AG04449 (cell line): ENCODE measurements at regions not wholly inside any gene's neighbourhood (a gene's known extent, or its start where the extent isn't known, plus 50 kb on each side); places are given as distances from the start of the nearest gene placed in this dataset.

Experiments
- CTCF ChIA-PET: fragments of 350-600 bp; formaldehyde crosslinking; extraction: SDS; loops from one replicate; lab custom pipeline; 2021; ENCODE audit warnings: antibody characterized with exemption; lab: Yijun Ruan, JAX
- POLR2A ChIA-PET: fragments of 400-600, 350-600 bp; formaldehyde crosslinking; extraction: SDS; loops from one replicate; lab custom pipeline; 2020; ENCODE audit warnings: antibody characterized with exemption, inconsistent platforms; lab: Yijun Ruan, JAX
- DNase-seq: peaks from one replicate; pipeline ENCODE4 v3.0.0-alpha.2; 2010; ENCODE audit warnings: low read depth, low spot score
- H3K4me3 ChIP-seq: 2 replicates; pipeline ENCODE4 v1.5.1; 2011; ENCODE audit warnings: low read depth, mild to moderate bottlenecking, control low read depth, low read length
- TF ChIP-seq, protein P1 (sequence below): IDR thresholded peaks from one replicate; pipeline ENCODE4 v1.5.1; 2011; ENCODE audit warnings: mild to moderate bottlenecking, moderate library complexity, low read length, control low read depth, inconsistent platforms; ENCODE audit not compliant: insufficient read depth; ENCODE audit errors: missing control alignments

DNA sequence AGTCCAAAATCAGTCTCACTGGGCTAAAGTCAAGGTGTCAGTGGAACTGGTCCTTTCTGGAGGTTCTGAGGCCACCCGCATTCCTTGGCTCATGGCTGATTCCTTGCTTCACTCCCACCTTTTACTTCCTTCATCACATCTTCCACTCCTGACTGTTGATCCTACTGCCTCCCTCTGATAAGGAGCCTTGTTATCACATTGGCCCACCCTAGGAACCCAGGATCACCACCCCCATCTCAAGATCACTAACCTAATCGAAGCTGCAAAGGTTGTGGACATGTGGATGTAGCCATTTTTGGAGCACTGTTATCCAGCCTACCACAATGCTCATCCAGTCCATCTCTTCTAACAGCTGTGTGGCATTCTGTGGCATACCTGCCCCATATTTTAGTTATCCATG is 87.2 kb downstream of the TNFAIP3 start:
- no peak for DNase-seq
- TF ChIP-seq, protein P1, sequence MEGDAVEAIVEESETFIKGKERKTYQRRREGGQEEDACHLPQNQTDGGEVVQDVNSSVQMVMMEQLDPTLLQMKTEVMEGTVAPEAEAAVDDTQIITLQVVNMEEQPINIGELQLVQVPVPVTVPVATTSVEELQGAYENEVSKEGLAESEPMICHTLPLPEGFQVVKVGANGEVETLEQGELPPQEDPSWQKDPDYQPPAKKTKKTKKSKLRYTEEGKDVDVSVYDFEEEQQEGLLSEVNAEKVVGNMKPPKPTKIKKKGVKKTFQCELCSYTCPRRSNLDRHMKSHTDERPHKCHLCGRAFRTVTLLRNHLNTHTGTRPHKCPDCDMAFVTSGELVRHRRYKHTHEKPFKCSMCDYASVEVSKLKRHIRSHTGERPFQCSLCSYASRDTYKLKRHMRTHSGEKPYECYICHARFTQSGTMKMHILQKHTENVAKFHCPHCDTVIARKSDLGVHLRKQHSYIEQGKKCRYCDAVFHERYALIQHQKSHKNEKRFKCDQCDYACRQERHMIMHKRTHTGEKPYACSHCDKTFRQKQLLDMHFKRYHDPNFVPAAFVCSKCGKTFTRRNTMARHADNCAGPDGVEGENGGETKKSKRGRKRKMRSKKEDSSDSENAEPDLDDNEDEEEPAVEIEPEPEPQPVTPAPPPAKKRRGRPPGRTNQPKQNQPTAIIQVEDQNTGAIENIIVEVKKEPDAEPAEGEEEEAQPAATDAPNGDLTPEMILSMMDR: no peak
- CTCF ChIA-PET: interaction anchor here (0.7 to 2.9 kb wide), 3 partner anchors 9 to 248 kb away, joined by 3 to 11 read pairs (median 3); no protein-coding TSS in a partner anchor
- POLR2A ChIA-PET: no interaction called here
- H3K4me3 ChIP-seq: no peak overlapping the region

DNA sequence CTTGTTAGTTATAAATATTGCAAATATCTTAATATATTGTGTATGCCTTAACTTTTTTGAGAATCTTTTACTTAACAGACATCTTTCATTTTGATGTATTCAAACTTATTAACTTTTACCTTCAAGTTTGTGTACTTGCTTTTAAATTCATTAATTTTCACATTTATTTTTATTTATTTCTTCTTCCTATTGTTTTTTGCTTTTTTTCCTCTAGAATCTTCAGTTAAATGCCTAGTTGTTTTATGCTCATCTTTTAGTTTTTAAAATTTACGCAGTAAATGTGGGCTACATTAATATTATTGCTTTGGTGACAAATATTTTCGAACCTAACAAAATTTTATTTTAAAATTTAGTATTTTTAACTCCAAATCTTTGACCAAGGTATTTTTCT is 89.0 kb downstream of the TNFAIP3 start:
- DNase-seq: no peak
- no peak overlapping the region for H3K4me3 ChIP-seq
- ChIA-PET POLR2A (no interaction called here), CTCF (interaction anchor here (2.9 kb wide), 1 partner anchor 11 kb away, joined by 11 read pairs; no protein-coding TSS in a partner anchor)
- TF ChIP-seq, protein P1: no peak

DNA sequence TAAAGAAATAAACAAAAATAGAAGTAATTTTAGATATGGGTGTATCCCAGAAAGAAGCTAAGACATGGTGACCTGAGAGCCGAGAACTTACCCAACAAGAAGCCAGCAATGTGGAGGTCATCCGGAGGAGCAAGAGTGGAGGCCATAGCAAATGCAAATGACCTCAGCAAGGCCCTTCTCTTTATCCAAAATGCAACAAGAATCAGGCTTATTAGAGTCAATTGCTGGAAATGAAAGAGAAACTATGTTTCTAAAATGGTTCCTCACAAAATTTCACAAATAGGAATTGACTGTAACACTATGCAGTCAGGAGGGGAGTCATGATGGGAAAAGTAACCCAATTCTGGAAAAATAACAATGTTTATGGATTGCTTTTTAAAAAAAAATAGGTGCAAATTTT is 90.4 kb downstream of the TNFAIP3 start:
- TF ChIP-seq, protein P1: no peak
- ChIA-PET POLR2A (no interaction called here), CTCF (interaction anchor here (1.0 to 4.2 kb wide), 2 partner anchors 12 to 18 kb away, joined by 5 to 38 read pairs; no protein-coding TSS in a partner anchor)
- DNase-seq: no peak
- H3K4me3 ChIP-seq: no peak overlapping the region

DNA sequence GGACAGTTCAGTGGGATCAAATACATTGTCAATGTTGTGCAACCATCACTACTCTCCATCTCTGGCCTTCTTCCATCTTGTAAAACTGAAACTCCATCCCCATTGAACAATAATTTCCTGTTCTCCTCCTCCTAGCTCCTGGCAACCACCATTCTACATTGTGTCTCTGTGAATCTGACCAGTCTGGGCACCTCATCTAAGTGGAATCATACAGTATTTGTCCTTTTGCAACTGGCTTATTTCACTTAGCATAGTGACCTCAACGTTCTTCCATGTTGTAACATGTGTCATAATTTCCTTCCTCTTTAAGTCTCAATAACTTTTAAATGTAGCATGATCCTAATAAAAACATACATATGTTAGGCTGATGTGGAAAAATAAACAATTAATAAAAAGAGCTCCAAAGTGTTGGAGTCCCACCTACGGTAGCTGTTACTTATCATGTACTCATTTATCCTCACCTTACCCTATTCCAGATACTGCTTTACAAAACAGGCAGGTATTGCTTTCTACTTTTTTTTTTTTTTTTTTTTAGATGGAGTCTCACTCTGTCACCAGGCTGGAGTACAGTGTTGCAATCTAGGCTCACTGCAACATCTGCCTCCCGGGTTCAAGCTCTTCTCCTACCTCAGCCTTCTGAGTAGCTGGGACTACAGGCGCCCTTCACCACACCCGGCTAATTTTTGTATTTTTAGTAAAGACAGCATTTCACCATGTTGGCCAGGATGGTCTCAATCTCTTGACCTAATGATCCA is 91.9 kb downstream of the TNFAIP3 start:
- no peak overlapping the region for H3K4me3 ChIP-seq
- CTCF ChIA-PET: interaction anchor here (0.8 to 4.2 kb wide), 6 partner anchors 11 to 254 kb away, joined by 3 to 38 read pairs (median 4); no protein-coding TSS in a partner anchor
- no peak for DNase-seq
- POLR2A ChIA-PET: no interaction called here
- TF ChIP-seq, protein P1: no peak

DNA sequence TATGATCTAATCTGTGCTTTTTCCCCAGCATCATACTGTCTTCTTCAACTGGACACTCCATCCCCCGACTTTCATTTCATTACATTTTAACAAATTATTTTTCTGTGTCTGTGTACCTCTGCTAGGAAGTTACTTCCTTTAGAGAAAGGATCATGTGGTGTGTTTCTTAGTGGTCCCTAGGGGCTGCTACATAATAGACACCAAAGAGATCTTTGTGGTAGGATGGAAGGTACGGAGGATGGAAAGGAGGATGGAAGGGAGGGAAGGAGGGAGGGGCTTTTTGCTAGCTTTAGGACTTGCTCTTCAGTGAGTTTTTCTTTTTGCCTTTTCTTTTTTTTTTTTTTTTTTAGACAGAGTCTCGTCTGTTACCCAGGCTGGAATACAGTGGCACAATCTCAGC is 95.7 kb downstream of the TNFAIP3 start:
- TF ChIP-seq, protein P1: no peak
- no peak for DNase-seq
- no peak overlapping the region for H3K4me3 ChIP-seq
- POLR2A ChIA-PET: no interaction called here
- CTCF ChIA-PET: interaction anchor here (1.2 to 1.6 kb wide), 2 partner anchors 13 to 18 kb away, joined by 5 to 6 read pairs; no protein-coding TSS in a partner anchor

DNA sequence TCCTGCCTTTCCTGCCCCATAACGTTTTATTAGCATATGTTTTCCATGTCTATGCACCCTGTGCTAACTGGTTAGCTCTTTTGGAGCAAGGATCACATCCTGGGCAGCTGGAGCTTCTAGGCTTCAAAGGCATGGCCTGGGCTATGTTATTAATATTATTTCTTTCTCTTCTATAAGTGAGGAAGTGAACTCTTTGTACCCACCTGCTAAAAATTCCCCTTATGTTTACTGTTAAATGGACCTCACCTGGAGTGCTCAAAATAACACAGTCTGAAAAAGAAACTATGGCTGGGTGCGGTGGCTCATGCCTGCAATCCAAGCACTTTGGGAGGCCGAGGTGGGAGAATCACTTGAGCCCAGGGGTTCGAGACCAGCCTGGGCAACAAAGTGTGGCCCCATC is 97.8 kb downstream of the TNFAIP3 start:
- ChIA-PET CTCF (interaction anchor here (1.3 kb wide), 1 partner anchor 11 kb away, joined by 4 read pairs; no protein-coding TSS in a partner anchor), POLR2A (no interaction called here)
- DNase-seq: no peak
- no peak overlapping the region for H3K4me3 ChIP-seq
- TF ChIP-seq, protein P1: no peak
